ENCODE measurements at regions not wholly inside any gene's neighbourhood (a gene's known extent, or its start where the extent isn't known, plus 50 kb on each side); places are given as distances from the start of the nearest gene placed in this dataset.

DNA sequence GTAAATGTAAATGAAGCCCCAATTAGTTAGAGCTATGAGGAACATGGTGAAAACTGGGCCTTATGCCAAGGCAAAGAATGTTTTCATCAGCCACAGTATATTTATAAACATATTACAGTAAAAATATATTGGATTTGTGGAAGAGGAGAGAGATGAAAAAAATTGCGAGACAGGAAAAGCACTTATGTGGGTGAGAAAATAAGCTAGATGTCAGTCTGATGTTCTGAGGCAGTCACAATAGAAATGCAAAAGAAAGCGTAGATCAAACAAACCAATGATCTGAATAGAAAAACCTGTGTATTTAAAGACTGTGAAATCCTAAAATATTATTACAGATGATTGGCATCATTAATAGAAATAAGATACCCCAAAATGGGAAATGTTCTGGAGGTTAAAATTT is 1332.5 kb downstream of the SLITRK5 start:
- TF ChIP-seq CTCF (IDR thresholded peaks at IDR 0.05) (no peak), POLR2A (IDR thresholded peaks at IDR 0.05) (no peak)

All from esophagus squamous epithelium (tissue), 4 donors.